Right atrium auricular region (tissue), 2 donors: ENCODE measurements at regions not wholly inside any gene's neighbourhood (a gene's known extent, or its start where the extent isn't known, plus 50 kb on each side); places are given as distances from the start of the nearest gene placed in this dataset.

Experiments used
- DNase-seq: peaks from one replicate; pipeline ENCODE4 v3.0.0-alpha.2; 2019; ENCODE audit warnings: low spot score
- H3K27ac ChIP-seq, 2 donors: fragments of 200-600 bp; sonication (generic); 1 replicate in 1 of 2; 2 replicates in 1 of 2; pipeline ENCODE4 v1.5.1; 2016 to 2019
- H3K27me3 ChIP-seq, 2 donors: fragments of 200-600 bp; sonication (generic); one replicate each; pipeline versions ENCODE4 v1.5.1 to v1.6.0; 2017 to 2019
- H3K36me3 ChIP-seq: fragments of 200-600 bp; sonication (generic); one replicate; pipeline ENCODE4 v1.5.1; 2016
- H3K4me1 ChIP-seq, 2 donors: fragments of 200-600 bp; sonication (generic); one replicate each; pipeline versions ENCODE4 v1.5.1 to v1.6.0; 2017 to 2019
- H3K4me3 ChIP-seq, 2 donors: fragments of 200-600 bp; sonication (generic); 1 replicate in 1 of 2; 2 replicates in 1 of 2; pipeline ENCODE4 v1.5.1; 2017 to 2019; ENCODE audit warnings: mild to moderate bottlenecking in 1 of 2, moderate library complexity in 1 of 2
- H3K9me3 ChIP-seq, 2 donors: fragments of 200-600 bp; sonication (generic); one replicate each; pipeline ENCODE4 v1.5.1; 2019
- TF ChIP-seq, protein P1 (sequence below), 2 donors: fragments of 200-600 bp; sonication (generic); IDR thresholded peaks; one replicate each; pipeline ENCODE4 v1.5.1; 2019; ENCODE audit warnings: antibody characterized with exemption in 2 of 2

DNA sequence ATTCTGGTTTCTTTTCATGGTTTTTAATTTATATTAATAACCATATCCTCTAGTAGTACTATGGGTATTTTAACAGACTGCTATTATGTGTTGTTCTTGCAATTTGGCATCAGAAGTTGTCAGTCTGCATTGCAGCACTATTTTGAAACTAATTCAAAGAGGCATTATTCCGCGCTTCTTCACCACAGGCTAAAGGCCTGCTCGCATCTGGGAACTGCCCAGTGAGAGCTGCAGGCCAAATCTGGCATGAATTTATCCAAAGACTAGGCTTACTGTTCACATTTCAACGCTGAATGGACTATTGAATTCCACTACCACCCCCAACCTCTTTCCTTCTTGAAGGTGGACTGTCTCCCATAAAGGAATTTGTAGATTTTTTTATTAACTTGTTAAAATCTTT is 310.4 kb upstream of the NR2F2 start:
- Histone ChIP-seq H3K27ac (no peak overlapping the region), H3K36me3 (no peaks in the 10 kb centered on the region), H3K9me3 (no peaks in the 10 kb centered on the region), H3K27me3 (no peaks in the 10 kb centered on the region), H3K4me1 (no peaks in the 10 kb centered on the region), H3K4me3 (no peak overlapping the region)
- TF ChIP-seq, protein P1, sequence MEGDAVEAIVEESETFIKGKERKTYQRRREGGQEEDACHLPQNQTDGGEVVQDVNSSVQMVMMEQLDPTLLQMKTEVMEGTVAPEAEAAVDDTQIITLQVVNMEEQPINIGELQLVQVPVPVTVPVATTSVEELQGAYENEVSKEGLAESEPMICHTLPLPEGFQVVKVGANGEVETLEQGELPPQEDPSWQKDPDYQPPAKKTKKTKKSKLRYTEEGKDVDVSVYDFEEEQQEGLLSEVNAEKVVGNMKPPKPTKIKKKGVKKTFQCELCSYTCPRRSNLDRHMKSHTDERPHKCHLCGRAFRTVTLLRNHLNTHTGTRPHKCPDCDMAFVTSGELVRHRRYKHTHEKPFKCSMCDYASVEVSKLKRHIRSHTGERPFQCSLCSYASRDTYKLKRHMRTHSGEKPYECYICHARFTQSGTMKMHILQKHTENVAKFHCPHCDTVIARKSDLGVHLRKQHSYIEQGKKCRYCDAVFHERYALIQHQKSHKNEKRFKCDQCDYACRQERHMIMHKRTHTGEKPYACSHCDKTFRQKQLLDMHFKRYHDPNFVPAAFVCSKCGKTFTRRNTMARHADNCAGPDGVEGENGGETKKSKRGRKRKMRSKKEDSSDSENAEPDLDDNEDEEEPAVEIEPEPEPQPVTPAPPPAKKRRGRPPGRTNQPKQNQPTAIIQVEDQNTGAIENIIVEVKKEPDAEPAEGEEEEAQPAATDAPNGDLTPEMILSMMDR (IDR thresholded peaks at IDR 0.05): no peak
- no peak for DNase-seq

DNA sequence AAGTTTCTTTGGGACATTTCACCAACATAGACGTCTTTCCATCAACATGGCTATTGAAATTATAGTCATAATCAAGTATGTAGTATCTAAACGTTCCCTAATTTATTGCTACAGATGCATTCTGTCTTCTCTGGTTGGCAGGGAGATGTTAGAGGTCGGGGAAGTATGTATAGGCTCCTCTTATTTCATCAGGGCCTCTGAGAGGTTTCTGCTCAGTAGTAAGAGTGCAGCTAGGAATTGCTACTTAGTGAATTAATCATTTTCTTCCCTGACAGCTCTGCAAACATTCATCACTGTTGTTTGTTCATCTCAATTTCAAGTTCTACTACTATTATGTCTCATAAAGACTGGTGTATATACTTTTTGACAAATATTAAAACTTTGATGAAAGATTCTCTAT is 309.7 kb upstream of the NR2F2 start:
- no peaks in the 10 kb centered on the region for H3K9me3 ChIP-seq
- TF ChIP-seq, protein P1 (IDR thresholded peaks at IDR 0.05): no peak
- H3K4me1 ChIP-seq: no peaks in the 10 kb centered on the region
- no peak overlapping the region for H3K27ac ChIP-seq
- no peaks in the 10 kb centered on the region for H3K27me3 ChIP-seq
- H3K4me3 ChIP-seq: no peak overlapping the region
- no peak for DNase-seq
- H3K36me3 ChIP-seq: no peaks in the 10 kb centered on the region

DNA sequence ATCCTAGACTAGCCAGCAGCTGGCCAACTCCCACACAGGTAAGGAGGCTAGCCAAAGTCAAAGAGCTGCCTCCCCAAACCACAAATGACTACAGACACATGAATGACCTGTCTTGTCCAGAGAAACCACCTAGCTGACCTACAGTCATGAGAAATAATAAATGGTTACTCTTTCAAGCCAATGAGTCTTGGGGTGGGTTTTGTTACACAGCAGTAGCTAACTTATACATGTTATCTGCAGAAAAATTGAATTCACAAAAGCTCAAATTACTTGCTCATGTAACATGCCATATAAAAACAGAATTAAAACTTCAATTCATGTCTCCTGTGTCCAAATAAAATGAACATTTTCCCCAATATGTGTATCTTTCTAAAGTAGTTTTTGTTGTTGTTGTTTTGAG is 307.4 kb upstream of the NR2F2 start:
- no peak overlapping the region for H3K27ac ChIP-seq
- no peaks in the 10 kb centered on the region for H3K27me3 ChIP-seq
- no peaks in the 10 kb centered on the region for H3K4me1 ChIP-seq
- no peaks in the 10 kb centered on the region for H3K36me3 ChIP-seq
- no peaks in the 10 kb centered on the region for H3K9me3 ChIP-seq
- DNase-seq: no peak
- TF ChIP-seq, protein P1 (IDR thresholded peaks at IDR 0.05): no peak
- H3K4me3 ChIP-seq: no peak overlapping the region

DNA sequence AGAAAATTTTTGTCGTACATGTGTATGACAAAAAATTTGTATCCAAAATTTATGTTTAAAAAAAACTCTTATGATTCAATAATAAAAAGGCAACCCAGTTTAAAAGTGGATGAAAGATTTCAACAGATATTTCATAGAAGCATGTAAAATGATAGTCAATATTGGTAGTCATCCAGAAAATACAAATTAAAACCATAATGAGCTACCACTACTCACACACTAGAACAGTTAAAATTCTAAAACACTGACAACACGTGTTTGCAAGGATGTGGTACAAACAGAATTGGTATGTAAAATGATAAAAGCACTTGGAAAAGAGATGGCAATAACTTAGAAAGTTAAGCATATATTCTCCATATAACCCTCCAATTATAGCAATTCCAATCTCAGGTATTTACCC is 303.0 kb upstream of the NR2F2 start:
- Histone ChIP-seq H3K27me3 (no peaks in the 10 kb centered on the region), H3K4me1 (no peaks in the 10 kb centered on the region), H3K27ac (no peak overlapping the region), H3K4me3 (no peak overlapping the region), H3K9me3 (no peaks in the 10 kb centered on the region), H3K36me3 (no peaks in the 10 kb centered on the region)
- TF ChIP-seq, protein P1 (IDR thresholded peaks at IDR 0.05): no peak
- DNase-seq: no peak

DNA sequence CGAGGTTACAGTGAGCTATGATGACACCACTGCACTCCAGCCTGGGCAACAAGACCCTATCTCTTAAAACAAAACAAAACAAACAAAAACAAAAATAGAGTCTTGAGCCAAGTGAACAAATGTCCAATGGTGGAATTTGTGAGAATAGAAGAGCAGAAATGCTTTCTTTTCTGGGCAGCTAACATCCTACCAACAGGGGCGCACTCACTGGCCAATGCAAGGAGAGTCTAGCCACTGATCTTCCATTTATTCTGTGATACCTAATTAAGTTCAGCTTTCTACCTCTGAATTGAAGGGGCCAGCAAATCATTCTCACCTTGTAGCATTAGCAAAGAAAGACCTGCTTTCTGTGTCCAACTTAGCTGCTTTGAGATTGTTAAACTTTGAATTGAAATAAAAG is 301.9 kb upstream of the NR2F2 start:
- no peak for DNase-seq
- Histone ChIP-seq H3K36me3 (no peaks in the 10 kb centered on the region), H3K27me3 (no peaks in the 10 kb centered on the region), H3K9me3 (no peaks in the 10 kb centered on the region), H3K27ac (no peak overlapping the region), H3K4me3 (no peak overlapping the region), H3K4me1 (no peaks in the 10 kb centered on the region)
- TF ChIP-seq, protein P1 (IDR thresholded peaks at IDR 0.05): no peak

DNA sequence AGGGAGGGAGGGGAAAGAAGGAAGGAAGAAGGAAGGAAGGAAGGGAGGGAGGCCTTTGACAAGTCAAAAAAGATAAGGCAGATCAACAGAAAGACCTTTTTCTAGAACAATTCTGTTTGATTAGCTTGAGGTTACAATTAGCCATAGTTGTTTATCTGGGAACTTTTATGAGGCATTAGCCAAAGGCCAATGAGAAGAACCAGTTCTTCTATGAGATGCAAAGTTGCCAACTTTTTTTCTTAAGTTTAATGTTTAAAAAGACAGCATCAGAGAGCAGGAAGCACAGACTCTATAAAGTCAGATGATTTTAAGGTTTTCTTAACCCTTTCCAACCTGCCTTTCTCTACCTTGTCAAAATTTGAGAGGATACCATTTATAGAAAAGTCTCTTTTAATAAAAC is 301.3 kb upstream of the NR2F2 start:
- no peaks in the 10 kb centered on the region for H3K27me3 ChIP-seq
- no peak for DNase-seq
- H3K4me1 ChIP-seq: no peaks in the 10 kb centered on the region
- no peak overlapping the region for H3K27ac ChIP-seq
- H3K36me3 ChIP-seq: no peaks in the 10 kb centered on the region
- TF ChIP-seq, protein P1 (IDR thresholded peaks at IDR 0.05): no peak
- H3K4me3 ChIP-seq: no peak overlapping the region
- no peaks in the 10 kb centered on the region for H3K9me3 ChIP-seq
